OCI-LY1 (cell line): ENCODE measurements at regions not wholly inside any gene's neighbourhood (a gene's known extent, or its start where the extent isn't known, plus 50 kb on each side); places are given as distances from the start of the nearest gene placed in this dataset.

ENCODE experiments used
- EZH2 ChIP-seq: fragments of 200-600 bp; sonication (generic), shearing (Covaris generic); IDR thresholded peaks from 2 replicates; pipeline ENCODE4 v1.8.0; 2017; ENCODE audit warnings: borderline replicate concordance, mixed run types, mild to moderate bottlenecking, antibody characterized with exemption, low read length, moderate library complexity, mixed read lengths
- TF ChIP-seq, protein P1 (sequence below): fragments of 200-600 bp; sonication (generic), shearing (Covaris generic); IDR thresholded peaks from 2 replicates; pipeline ENCODE4 v1.5.1; 2017; ENCODE audit warnings: mild to moderate bottlenecking, antibody characterized with exemption, low read length, moderate library complexity, mixed read lengths

DNA sequence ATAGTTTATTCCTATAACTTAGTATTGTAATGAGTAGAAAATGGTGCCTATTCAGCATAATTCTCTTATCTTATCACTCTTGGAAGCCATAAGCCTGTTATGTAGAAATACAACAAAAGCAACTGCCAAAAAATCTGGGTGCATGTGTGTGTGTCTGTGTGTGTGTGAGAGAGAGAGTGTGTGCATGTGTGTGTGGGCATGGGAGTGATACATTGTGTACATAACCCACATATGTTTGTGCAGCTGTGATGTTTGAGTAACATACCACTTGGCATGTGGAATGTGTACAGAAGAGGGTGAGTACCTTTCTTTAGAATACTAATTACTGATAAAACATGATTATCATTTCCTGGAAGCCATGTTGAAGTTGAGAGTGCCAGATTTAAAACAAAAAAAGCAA, 642.3 kb upstream of the SYT4 start:
- no peak for TF ChIP-seq EZH2
- TF ChIP-seq, protein P1, sequence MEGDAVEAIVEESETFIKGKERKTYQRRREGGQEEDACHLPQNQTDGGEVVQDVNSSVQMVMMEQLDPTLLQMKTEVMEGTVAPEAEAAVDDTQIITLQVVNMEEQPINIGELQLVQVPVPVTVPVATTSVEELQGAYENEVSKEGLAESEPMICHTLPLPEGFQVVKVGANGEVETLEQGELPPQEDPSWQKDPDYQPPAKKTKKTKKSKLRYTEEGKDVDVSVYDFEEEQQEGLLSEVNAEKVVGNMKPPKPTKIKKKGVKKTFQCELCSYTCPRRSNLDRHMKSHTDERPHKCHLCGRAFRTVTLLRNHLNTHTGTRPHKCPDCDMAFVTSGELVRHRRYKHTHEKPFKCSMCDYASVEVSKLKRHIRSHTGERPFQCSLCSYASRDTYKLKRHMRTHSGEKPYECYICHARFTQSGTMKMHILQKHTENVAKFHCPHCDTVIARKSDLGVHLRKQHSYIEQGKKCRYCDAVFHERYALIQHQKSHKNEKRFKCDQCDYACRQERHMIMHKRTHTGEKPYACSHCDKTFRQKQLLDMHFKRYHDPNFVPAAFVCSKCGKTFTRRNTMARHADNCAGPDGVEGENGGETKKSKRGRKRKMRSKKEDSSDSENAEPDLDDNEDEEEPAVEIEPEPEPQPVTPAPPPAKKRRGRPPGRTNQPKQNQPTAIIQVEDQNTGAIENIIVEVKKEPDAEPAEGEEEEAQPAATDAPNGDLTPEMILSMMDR: no peak
